ENCODE measurements at regions not wholly inside any gene's neighbourhood (a gene's known extent, or its start where the extent isn't known, plus 50 kb on each side); places are given as distances from the start of the nearest gene placed in this dataset.

GRCh38 chr15:39333896-39334295 lies 247.0 kb upstream of the THBS1 start:
- DNase-seq (ENCODE audit: low read depth): no peak

GRCh38 chr15:39336926-39337325 lies 244.0 kb upstream of the THBS1 start:
- no peak for DNase-seq (ENCODE audit: low read depth)

- no peak for DNase-seq (ENCODE audit: low read depth)
Observed at GRCh38 chr15:39338251-39338650, 242.6 kb upstream of the THBS1 start.

GRCh38 chr15:39340903-39341645 lies 239.8 kb upstream of the THBS1 start:
- DNase-seq (ENCODE audit: low read depth): no peak

- no peak for DNase-seq (ENCODE audit: low read depth)
Observed at GRCh38 chr15:39344662-39345141, 236.2 kb upstream of the THBS1 start.

- no peak for DNase-seq (ENCODE audit: low read depth)
Observed at GRCh38 chr15:39345176-39345575, 235.7 kb upstream of the THBS1 start.

GRCh38 chr15:39347453-39347852 lies 233.4 kb upstream of the THBS1 start:
- no peak for DNase-seq (ENCODE audit: low read depth)

- no peak for DNase-seq (ENCODE audit: low read depth)
Observed at GRCh38 chr15:39350785-39351184, 230.1 kb upstream of the THBS1 start.

GRCh38 chr15:39354189-39354588 lies 226.7 kb upstream of the THBS1 start:
- no peak for DNase-seq (ENCODE audit: low read depth)

- no peak for DNase-seq (ENCODE audit: low read depth)
Observed at GRCh38 chr15:39357480-39358268, 223.2 kb upstream of the THBS1 start.

- DNase-seq (ENCODE audit: low read depth): no peak
Observed at GRCh38 chr15:39358441-39359041, 222.3 kb upstream of the THBS1 start.

GRCh38 chr15:39359771-39360170 lies 221.1 kb upstream of the THBS1 start:
- DNase-seq (ENCODE audit: low read depth): no peak

- no peak for DNase-seq (ENCODE audit: low read depth)
Observed at GRCh38 chr15:39360452-39360851, 220.4 kb upstream of the THBS1 start.

- no peak for DNase-seq (ENCODE audit: low read depth)
Observed at GRCh38 chr15:39361497-39361896, 219.4 kb upstream of the THBS1 start.

GRCh38 chr15:39362821-39363561 lies 217.9 kb upstream of the THBS1 start:
- no peak for DNase-seq (ENCODE audit: low read depth)

- no peak for DNase-seq (ENCODE audit: low read depth)
Observed at GRCh38 chr15:39363761-39364586, 216.9 kb upstream of the THBS1 start.

- DNase-seq (ENCODE audit: low read depth): no peak
Observed at GRCh38 chr15:39364721-39365120, 216.2 kb upstream of the THBS1 start.

- DNase-seq (ENCODE audit: low read depth): no peak
Observed at GRCh38 chr15:39365161-39365560, 215.7 kb upstream of the THBS1 start.

GRCh38 chr15:39365873-39366272 lies 215.0 kb upstream of the THBS1 start:
- no peak for DNase-seq (ENCODE audit: low read depth)

GRCh38 chr15:39367596-39367995 lies 213.3 kb upstream of the THBS1 start:
- DNase-seq (ENCODE audit: low read depth): no peak

GRCh38 chr15:39369768-39370167 lies 211.1 kb upstream of the THBS1 start:
- no peak for DNase-seq (ENCODE audit: low read depth)
